Esophagus squamous epithelium (tissue), 4 donors: ENCODE measurements at regions not wholly inside any gene's neighbourhood (a gene's known extent, or its start where the extent isn't known, plus 50 kb on each side); places are given as distances from the start of the nearest gene placed in this dataset.

Source experiments
- POLR2A ChIP-seq, 4 donors: fragments of 450-650 bp; IDR thresholded peaks; one replicate each; pipeline ENCODE4 v1.6.1; 2017; ENCODE audit warnings: antibody characterized with exemption in 4 of 4, mild to moderate bottlenecking in 4 of 4, moderate library complexity in 3 of 4
- TF ChIP-seq, protein P1 (sequence below), 6 experiments: fragments of 450-650 bp in 4 of 6; fragments of 200-600 bp in 2 of 6; sonication (generic) in 2 of 6; IDR thresholded peaks; one replicate each; pipeline ENCODE4 v1.5.1; 2016 to 2019; ENCODE audit warnings: antibody characterized with exemption in 6 of 6, mild to moderate bottlenecking in 4 of 6, moderate library complexity in 4 of 6

DNA sequence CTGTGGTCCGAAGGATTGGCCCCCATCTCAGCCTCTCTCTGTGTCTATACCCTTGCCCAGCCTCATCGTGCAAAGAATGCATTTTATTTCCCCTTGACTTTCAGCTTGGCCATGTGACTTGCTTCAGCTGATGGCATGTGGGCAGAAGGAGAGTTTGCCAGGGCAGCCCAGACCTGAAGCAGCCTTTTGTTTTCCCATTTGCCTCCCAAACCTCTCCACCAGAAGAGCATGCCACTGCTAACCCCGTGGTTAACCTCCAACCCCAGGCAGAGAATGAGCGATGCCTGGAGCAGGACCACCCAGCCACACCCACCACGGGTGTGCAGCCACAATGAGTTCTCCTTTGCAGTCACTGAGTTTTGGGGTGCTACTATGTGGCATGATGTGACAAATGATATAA lies 136.4 kb downstream of the SETD4 start:
- TF ChIP-seq, protein P1, sequence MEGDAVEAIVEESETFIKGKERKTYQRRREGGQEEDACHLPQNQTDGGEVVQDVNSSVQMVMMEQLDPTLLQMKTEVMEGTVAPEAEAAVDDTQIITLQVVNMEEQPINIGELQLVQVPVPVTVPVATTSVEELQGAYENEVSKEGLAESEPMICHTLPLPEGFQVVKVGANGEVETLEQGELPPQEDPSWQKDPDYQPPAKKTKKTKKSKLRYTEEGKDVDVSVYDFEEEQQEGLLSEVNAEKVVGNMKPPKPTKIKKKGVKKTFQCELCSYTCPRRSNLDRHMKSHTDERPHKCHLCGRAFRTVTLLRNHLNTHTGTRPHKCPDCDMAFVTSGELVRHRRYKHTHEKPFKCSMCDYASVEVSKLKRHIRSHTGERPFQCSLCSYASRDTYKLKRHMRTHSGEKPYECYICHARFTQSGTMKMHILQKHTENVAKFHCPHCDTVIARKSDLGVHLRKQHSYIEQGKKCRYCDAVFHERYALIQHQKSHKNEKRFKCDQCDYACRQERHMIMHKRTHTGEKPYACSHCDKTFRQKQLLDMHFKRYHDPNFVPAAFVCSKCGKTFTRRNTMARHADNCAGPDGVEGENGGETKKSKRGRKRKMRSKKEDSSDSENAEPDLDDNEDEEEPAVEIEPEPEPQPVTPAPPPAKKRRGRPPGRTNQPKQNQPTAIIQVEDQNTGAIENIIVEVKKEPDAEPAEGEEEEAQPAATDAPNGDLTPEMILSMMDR (IDR thresholded peaks at IDR 0.05), result no peak
- TF ChIP-seq POLR2A (IDR thresholded peaks at IDR 0.05), result no peak
